ENCODE measurements at regions not wholly inside any gene's neighbourhood (a gene's known extent, or its start where the extent isn't known, plus 50 kb on each side); places are given as distances from the start of the nearest gene placed in this dataset.
A peak's percentile ranks its signal among the peaks of the same experiment; 100 is the strongest.

DNA sequence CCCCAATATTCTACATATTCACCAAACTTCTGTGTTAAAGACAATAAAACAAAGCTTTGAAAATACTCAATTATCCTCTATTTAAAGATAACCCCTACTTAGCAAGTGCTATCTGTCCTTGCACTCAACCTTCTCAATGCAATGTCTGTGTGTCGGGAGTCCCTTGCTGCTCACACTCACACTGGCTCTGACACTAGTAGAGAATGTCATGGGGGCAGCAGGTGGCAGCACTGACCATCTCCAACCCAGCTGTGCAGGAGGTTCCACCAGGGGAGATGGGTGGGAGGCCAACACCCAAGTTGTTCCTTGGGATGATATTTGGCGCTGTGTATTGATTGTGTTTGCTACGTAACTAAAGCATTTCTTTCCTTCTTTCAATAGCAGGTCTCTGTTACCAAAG lies 59.4 kb upstream of the SIMC1 start:
- intact Hi-C loops (cut with DNase I), result no loop called here
- TF ChIP-seq, protein P1, sequence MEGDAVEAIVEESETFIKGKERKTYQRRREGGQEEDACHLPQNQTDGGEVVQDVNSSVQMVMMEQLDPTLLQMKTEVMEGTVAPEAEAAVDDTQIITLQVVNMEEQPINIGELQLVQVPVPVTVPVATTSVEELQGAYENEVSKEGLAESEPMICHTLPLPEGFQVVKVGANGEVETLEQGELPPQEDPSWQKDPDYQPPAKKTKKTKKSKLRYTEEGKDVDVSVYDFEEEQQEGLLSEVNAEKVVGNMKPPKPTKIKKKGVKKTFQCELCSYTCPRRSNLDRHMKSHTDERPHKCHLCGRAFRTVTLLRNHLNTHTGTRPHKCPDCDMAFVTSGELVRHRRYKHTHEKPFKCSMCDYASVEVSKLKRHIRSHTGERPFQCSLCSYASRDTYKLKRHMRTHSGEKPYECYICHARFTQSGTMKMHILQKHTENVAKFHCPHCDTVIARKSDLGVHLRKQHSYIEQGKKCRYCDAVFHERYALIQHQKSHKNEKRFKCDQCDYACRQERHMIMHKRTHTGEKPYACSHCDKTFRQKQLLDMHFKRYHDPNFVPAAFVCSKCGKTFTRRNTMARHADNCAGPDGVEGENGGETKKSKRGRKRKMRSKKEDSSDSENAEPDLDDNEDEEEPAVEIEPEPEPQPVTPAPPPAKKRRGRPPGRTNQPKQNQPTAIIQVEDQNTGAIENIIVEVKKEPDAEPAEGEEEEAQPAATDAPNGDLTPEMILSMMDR (IDR thresholded peaks at IDR 0.05; ENCODE audit: borderline replicate concordance, extremely low read depth, insufficient read depth), result no peak
- DNase-seq (no peak), FAIRE-seq (no peak)
- Histone ChIP-seq H3K9ac (ENCODE audit: low read length in 3 of 3) (no peak overlapping the region), H3K27ac (ENCODE audit: low read depth in 2 of 2, low read length in 2 of 2) (no peak overlapping the region), H3K4me3 (ENCODE audit: low read length in 3 of 3) (no peak overlapping the region), H3K4me1 (ENCODE audit: control insufficient read depth in 2 of 3, insufficient read depth in 2 of 3, low read depth in 1 of 3, low read length in 3 of 3) (peaks cover 0 to 13% (median 0%) of the 10 kb centered on the region in 3 donors), H3K36me3 (ENCODE audit: control insufficient read depth in 2 of 3, insufficient read depth in 3 of 3, low read length in 3 of 3) (no peaks in the 10 kb centered on the region), H3K27me3 (ENCODE audit: control insufficient read depth, insufficient read depth, low read length) (no peaks in the 10 kb centered on the region), H3K9me3 (ENCODE audit: control insufficient read depth in 2 of 3, insufficient read depth in 1 of 3, low read length in 3 of 3) (no peaks in the 10 kb centered on the region)

DNA sequence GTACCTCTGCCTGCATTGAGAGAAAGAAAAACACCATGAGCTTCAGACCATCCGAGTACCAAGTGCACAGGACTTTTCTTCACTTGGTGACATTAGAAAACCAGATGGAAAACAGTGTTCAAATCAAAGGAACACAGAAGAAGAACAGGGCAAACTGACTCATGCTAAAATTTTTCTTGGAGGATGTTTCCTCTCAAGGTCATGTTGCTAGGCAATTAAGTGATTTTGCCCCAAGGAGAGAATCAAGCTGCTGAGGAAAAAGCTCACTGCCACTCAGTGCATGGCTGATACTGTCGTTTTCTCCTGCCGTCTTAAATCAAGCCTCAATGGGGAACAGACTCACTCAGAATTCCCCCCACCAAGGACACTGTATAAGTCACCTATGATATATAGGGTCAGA lies 57.9 kb upstream of the SIMC1 start:
- Histone ChIP-seq H3K9me3 (ENCODE audit: control insufficient read depth in 2 of 3, insufficient read depth in 1 of 3, low read length in 3 of 3) (no peaks in the 10 kb centered on the region), H3K4me1 (ENCODE audit: control insufficient read depth in 2 of 3, insufficient read depth in 2 of 3, low read depth in 1 of 3, low read length in 3 of 3) (peaks cover 0 to 13% (median 0%) of the 10 kb centered on the region in 3 donors), H3K36me3 (ENCODE audit: control insufficient read depth in 2 of 3, insufficient read depth in 3 of 3, low read length in 3 of 3) (no peaks in the 10 kb centered on the region), H3K9ac (ENCODE audit: low read length in 3 of 3) (no peak overlapping the region), H3K27ac (ENCODE audit: low read depth in 2 of 2, low read length in 2 of 2) (no peak overlapping the region), H3K27me3 (ENCODE audit: control insufficient read depth, insufficient read depth, low read length) (no peaks in the 10 kb centered on the region), H3K4me3 (ENCODE audit: low read length in 3 of 3) (no peak overlapping the region)
- intact Hi-C loops (cut with DNase I), result no loop called here
- FAIRE-seq (no peak), DNase-seq (peak in 1 of 5 donors; percentile 52)
- TF ChIP-seq, protein P1 (IDR thresholded peaks at IDR 0.05; ENCODE audit: borderline replicate concordance, extremely low read depth, insufficient read depth), result no peak

DNA sequence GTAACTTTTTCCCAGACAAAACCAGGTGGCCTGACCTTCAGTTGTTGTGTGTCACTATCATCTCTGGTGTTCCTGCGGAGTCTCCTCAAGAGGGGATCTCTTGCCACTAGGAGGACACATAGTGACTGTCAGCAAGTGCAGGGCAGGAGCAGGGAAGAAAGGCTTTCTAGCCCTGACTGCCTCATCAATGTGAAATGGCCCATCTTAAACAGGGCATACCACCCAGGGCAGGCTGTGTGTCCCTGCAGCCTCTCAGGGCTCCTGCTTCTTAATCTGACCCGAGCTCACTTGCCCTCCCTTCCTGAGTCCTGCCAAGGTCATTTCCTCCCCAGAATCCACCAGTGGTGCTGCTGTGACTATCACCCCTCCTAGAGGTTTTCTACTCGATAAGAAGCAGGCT lies 57.4 kb upstream of the SIMC1 start:
- Histone ChIP-seq H3K4me3 (ENCODE audit: low read length in 3 of 3) (no peak overlapping the region), H3K36me3 (ENCODE audit: control insufficient read depth in 2 of 3, insufficient read depth in 3 of 3, low read length in 3 of 3) (no peaks in the 10 kb centered on the region), H3K27ac (ENCODE audit: low read depth in 2 of 2, low read length in 2 of 2) (no peak overlapping the region), H3K9ac (ENCODE audit: low read length in 3 of 3) (no peak overlapping the region), H3K9me3 (ENCODE audit: control insufficient read depth in 2 of 3, insufficient read depth in 1 of 3, low read length in 3 of 3) (no peaks in the 10 kb centered on the region), H3K4me1 (ENCODE audit: control insufficient read depth in 2 of 3, insufficient read depth in 2 of 3, low read depth in 1 of 3, low read length in 3 of 3) (peaks cover 0 to 13% (median 0%) of the 10 kb centered on the region in 3 donors), H3K27me3 (ENCODE audit: control insufficient read depth, insufficient read depth, low read length) (no peaks in the 10 kb centered on the region)
- intact Hi-C loops (cut with DNase I), result no loop called here
- no peak for FAIRE-seq
- TF ChIP-seq, protein P1 (IDR thresholded peaks at IDR 0.05; ENCODE audit: borderline replicate concordance, extremely low read depth, insufficient read depth), result no peak
- no peak for DNase-seq

DNA sequence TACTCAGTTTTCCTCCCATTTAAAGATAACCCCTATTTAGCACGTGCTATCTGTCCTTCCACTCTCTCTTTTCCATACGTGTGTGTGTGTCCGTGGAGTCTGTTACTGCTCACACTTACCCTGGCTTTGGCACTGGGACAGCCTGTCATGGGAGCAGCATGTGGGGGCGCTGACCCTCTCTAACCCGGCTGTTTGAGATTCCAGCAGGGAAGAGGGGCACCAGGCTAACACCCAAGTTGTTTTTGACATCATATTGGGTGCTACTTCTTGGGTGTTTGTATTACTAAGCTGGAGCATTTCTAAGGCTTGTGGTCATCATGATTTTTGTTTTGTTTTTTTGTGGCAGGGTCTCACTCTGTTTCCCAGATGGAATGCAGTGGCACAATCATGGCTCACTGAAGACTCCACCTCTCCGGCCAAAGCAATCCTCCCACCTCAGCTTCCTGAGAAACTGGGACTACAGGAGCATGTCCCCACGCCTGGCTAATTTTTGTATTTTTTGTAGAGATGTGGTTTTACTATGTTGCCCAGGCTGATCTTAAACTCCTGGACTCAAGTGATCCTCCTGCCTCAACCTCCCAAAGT lies 56.9 kb upstream of the SIMC1 start:
- intact Hi-C loops (cut with DNase I), result no loop called here
- H3K9me3 ChIP-seq (ENCODE audit: control insufficient read depth in 2 of 3, insufficient read depth in 1 of 3, low read length in 3 of 3), result no peaks in the 10 kb centered on the region
- H3K27ac ChIP-seq (ENCODE audit: low read depth in 2 of 2, low read length in 2 of 2), result no peak overlapping the region
- H3K9ac ChIP-seq (ENCODE audit: low read length in 3 of 3), result no peak overlapping the region
- H3K4me3 ChIP-seq (ENCODE audit: low read length in 3 of 3), result no peak overlapping the region
- H3K36me3 ChIP-seq (ENCODE audit: control insufficient read depth in 2 of 3, insufficient read depth in 3 of 3, low read length in 3 of 3), result no peaks in the 10 kb centered on the region
- TF ChIP-seq, protein P1 (IDR thresholded peaks at IDR 0.05; ENCODE audit: borderline replicate concordance, extremely low read depth, insufficient read depth), result no peak
- FAIRE-seq, result no peak
- H3K4me1 ChIP-seq (ENCODE audit: control insufficient read depth in 2 of 3, insufficient read depth in 2 of 3, low read depth in 1 of 3, low read length in 3 of 3), result peaks cover 0 to 13% (median 0%) of the 10 kb centered on the region in 3 donors
- no peaks in the 10 kb centered on the region for H3K27me3 ChIP-seq (ENCODE audit: control insufficient read depth, insufficient read depth, low read length)
- DNase-seq, result peak in 3 of 5 donors; percentile 78 to 91 (median 90)
